ENCODE measurements at regions not wholly inside any gene's neighbourhood (a gene's known extent, or its start where the extent isn't known, plus 50 kb on each side); places are given as distances from the start of the nearest gene placed in this dataset.

DNA sequence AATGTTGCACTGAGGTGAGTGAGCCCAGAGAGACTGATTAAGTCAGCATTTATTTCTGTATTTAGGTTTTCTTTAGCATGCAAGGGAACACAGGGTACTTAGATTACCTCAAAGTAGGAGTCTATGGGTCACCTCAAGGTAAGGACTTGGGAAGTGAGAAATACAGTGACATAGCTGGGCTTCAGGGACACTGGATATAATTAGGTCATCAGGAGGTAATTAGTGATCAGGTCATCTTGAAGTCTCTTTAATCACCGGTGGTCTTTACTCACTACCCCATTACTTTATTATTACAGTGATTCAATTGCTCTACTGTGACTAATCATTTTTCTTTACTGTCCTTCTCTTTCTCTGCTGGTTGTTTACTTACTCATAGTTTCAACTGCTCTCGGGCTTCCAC lies 59.9 kb upstream of the KCNK1 start:
- DNase-seq (no peak), ATAC-seq (no peak)
- WGBS, 2 donors: 72 to 77% methylated on average over 2 of the region's 2 CpGs
- no peak overlapping the region for H3K27ac ChIP-seq
- no peak for TF ChIP-seq CTCF (IDR thresholded peaks at IDR 0.05)
- H3K4me1 ChIP-seq: no peaks in the 10 kb centered on the region
- H3K9me3 ChIP-seq: no peaks in the 10 kb centered on the region
- intact Hi-C loops (cut with DNase I): no loop called here
- H3K36me3 ChIP-seq: no peaks in the 10 kb centered on the region
- H3K27me3 ChIP-seq: no peaks in the 10 kb centered on the region
- H3K4me3 ChIP-seq: no peak overlapping the region

GRCh38 chr1:233561708-233562426 lies 52.0 kb upstream of the KCNK1 start:
- Histone ChIP-seq H3K4me3 (no peak overlapping the region), H3K27ac (no peak overlapping the region), H3K27me3 (no peaks in the 10 kb centered on the region), H3K4me1 (no peaks in the 10 kb centered on the region), H3K36me3 (no peaks in the 10 kb centered on the region), H3K9me3 (peaks cover 0 to 62% (median 28%) of the 10 kb centered on the region in 11 donors)
- no peak for TF ChIP-seq CTCF (IDR thresholded peaks at IDR 0.05)
- intact Hi-C loops (cut with DNase I): no loop called here
- no peak for DNase-seq
- ATAC-seq: no peak
